KMS-11 (cell line): ENCODE measurements at regions not wholly inside any gene's neighbourhood (a gene's known extent, or its start where the extent isn't known, plus 50 kb on each side); places are given as distances from the start of the nearest gene placed in this dataset.

Experiments
- H2AFZ ChIP-seq: fragments of 200-600 bp; sonication (generic); 2 replicates; pipeline ENCODE4 v1.6.1; 2016; ENCODE audit warnings: antibody characterized with exemption, mixed run types, low read depth
- H3K27ac ChIP-seq: fragments of 200-600 bp; sonication (generic); 2 replicates; pipeline ENCODE4 v1.6.1; 2016; ENCODE audit warnings: mild to moderate bottlenecking, mixed run types
- H3K27me3 ChIP-seq: fragments of 200-600 bp; sonication (generic); 2 replicates; pipeline ENCODE4 v1.6.1; 2017; ENCODE audit warnings: mild to moderate bottlenecking, low read depth, mixed run types, moderate library complexity; ENCODE audit not compliant: insufficient read depth
- H3K36me3 ChIP-seq: fragments of 200-600 bp; sonication (generic); 2 replicates; pipeline ENCODE4 v1.6.1; 2017; ENCODE audit warnings: mild to moderate bottlenecking, mixed run types; ENCODE audit not compliant: insufficient read depth
- H3K4me1 ChIP-seq: fragments of 200-600 bp; sonication (generic); 2 replicates; pipeline ENCODE4 v1.6.1; 2016; ENCODE audit warnings: mild to moderate bottlenecking, low read depth, mixed run types; ENCODE audit not compliant: poor library complexity, severe bottlenecking
- H3K4me2 ChIP-seq: fragments of 200-600 bp; sonication (generic); 2 replicates; pipeline ENCODE4 v1.7.0; 2016; ENCODE audit warnings: mild to moderate bottlenecking, mixed run types
- H3K4me3 ChIP-seq: fragments of 200-600 bp; sonication (generic); IDR thresholded peaks from 2 replicates; pipeline ENCODE4 v1.6.1; 2017; ENCODE audit warnings: low read depth, low read length, mixed read lengths; ENCODE audit not compliant: insufficient read depth
- H3K79me2 ChIP-seq: fragments of 200-600 bp; sonication (generic); 2 replicates; pipeline ENCODE4 v1.6.1; 2016; ENCODE audit warnings: low read depth, mixed run types; ENCODE audit not compliant: insufficient read depth
- H3K9ac ChIP-seq: fragments of 200-600 bp; sonication (generic); 2 replicates; pipeline ENCODE4 v1.6.1; 2016; ENCODE audit warnings: mild to moderate bottlenecking, mixed run types
- H4K20me1 ChIP-seq: fragments of 200-600 bp; sonication (generic); 2 replicates; pipeline ENCODE4 v1.6.1; 2016; ENCODE audit warnings: mild to moderate bottlenecking, mixed run types; ENCODE audit not compliant: insufficient read depth
- CTCF ChIP-seq: fragments of 200-600 bp; sonication (generic); conservative IDR thresholded peaks from 2 replicates; pipeline ENCODE4 v1.6.1; 2017; ENCODE audit warnings: low read depth, mild to moderate bottlenecking, antibody characterized with exemption, low read length, moderate library complexity, mixed read lengths

- no peak overlapping the region for H3K9ac ChIP-seq
- no peaks in the 10 kb centered on the region for H4K20me1 ChIP-seq
- H3K27ac ChIP-seq, result no peak overlapping the region
- no peak overlapping the region for H3K4me3 ChIP-seq
- H3K79me2 ChIP-seq, result no peaks in the 10 kb centered on the region
- H2AFZ ChIP-seq, result no peak overlapping the region
- H3K4me2 ChIP-seq, result no peak overlapping the region
- no peaks in the 10 kb centered on the region for H3K36me3 ChIP-seq
- H3K27me3 ChIP-seq, result no peaks in the 10 kb centered on the region
- no peaks in the 10 kb centered on the region for H3K4me1 ChIP-seq
- no peak for TF ChIP-seq CTCF
These were observed 245.5 kb upstream of the COPS8 start for GRCh38 chr2:236840215-236840614.

GRCh38 chr2:236840857-236841256 is 244.8 kb upstream of the COPS8 start:
- Histone ChIP-seq H3K4me1 (no peaks in the 10 kb centered on the region), H3K27me3 (no peaks in the 10 kb centered on the region), H3K27ac (no peak overlapping the region), H3K4me3 (no peak overlapping the region), H3K9ac (no peak overlapping the region), H3K79me2 (no peaks in the 10 kb centered on the region), H3K36me3 (no peaks in the 10 kb centered on the region), H3K4me2 (no peak overlapping the region), H2AFZ (no peak overlapping the region), H4K20me1 (no peaks in the 10 kb centered on the region)
- TF ChIP-seq CTCF, result no peak

GRCh38 chr2:236841389-236841788 is 244.3 kb upstream of the COPS8 start:
- no peak for TF ChIP-seq CTCF
- no peaks in the 10 kb centered on the region for H4K20me1 ChIP-seq
- no peak overlapping the region for H3K9ac ChIP-seq
- H2AFZ ChIP-seq, result no peak overlapping the region
- no peaks in the 10 kb centered on the region for H3K36me3 ChIP-seq
- H3K79me2 ChIP-seq, result no peaks in the 10 kb centered on the region
- H3K4me1 ChIP-seq, result no peaks in the 10 kb centered on the region
- no peak overlapping the region for H3K27ac ChIP-seq
- H3K4me3 ChIP-seq, result no peak overlapping the region
- no peak overlapping the region for H3K4me2 ChIP-seq
- H3K27me3 ChIP-seq, result no peaks in the 10 kb centered on the region

GRCh38 chr2:236843161-236843968 is 242.3 kb upstream of the COPS8 start:
- H3K27ac ChIP-seq, result no peak overlapping the region
- H3K4me2 ChIP-seq, result no peak overlapping the region
- H4K20me1 ChIP-seq, result no peaks in the 10 kb centered on the region
- H3K9ac ChIP-seq, result no peak overlapping the region
- H3K27me3 ChIP-seq, result no peaks in the 10 kb centered on the region
- no peak overlapping the region for H3K4me3 ChIP-seq
- no peak for TF ChIP-seq CTCF
- H3K36me3 ChIP-seq, result no peaks in the 10 kb centered on the region
- H3K4me1 ChIP-seq, result no peaks in the 10 kb centered on the region
- H2AFZ ChIP-seq, result no peak overlapping the region
- H3K79me2 ChIP-seq, result no peaks in the 10 kb centered on the region
